NCI-H2081 treated with DMSO at 0.1 percent for 48 hours (cell line): ENCODE measurements at regions not wholly inside any gene's neighbourhood (a gene's known extent, or its start where the extent isn't known, plus 50 kb on each side); places are given as distances from the start of the nearest gene placed in this dataset.
"Not testable (repeated sequence)": the region's sequence is repeated elsewhere in the genome, so short reads cannot be mapped to it uniquely, and the experiment has no call there.

ENCODE experiments used
- DNase-seq: peaks from one replicate; lab custom pipeline; 2025; lab: John Stamatoyannopoulos, UW

GRCh38 chr9:104269996-104270963 lies 176.2 kb downstream of the SMC2 start:
- DNase-seq: no peak

- DNase-seq: no peak
These were observed 182.7 kb downstream of the SMC2 start for GRCh38 chr9:104276709-104277245.

GRCh38 chr9:104278929-104279496 lies 184.9 kb downstream of the SMC2 start:
- DNase-seq: no peak

GRCh38 chr9:104279535-104280177 lies 185.5 kb downstream of the SMC2 start:
- DNase-seq: no peak

GRCh38 chr9:104280178-104280560 lies 186.1 kb downstream of the SMC2 start:
- DNase-seq: no peak

- no peak for DNase-seq
These were observed 186.6 kb downstream of the SMC2 start for GRCh38 chr9:104280711-104281110.

GRCh38 chr9:104286187-104286586 lies 192.1 kb downstream of the SMC2 start:
- DNase-seq: no peak

GRCh38 chr9:104286799-104287198 lies 192.7 kb downstream of the SMC2 start:
- no peak for DNase-seq

GRCh38 chr9:104287253-104287878 lies 193.3 kb downstream of the SMC2 start:
- no peak for DNase-seq

- no peak for DNase-seq
These were observed 199.8 kb downstream of the SMC2 start for GRCh38 chr9:104293877-104294276.

- no peak for DNase-seq
These were observed 203.9 kb upstream of the OR13F1 start for GRCh38 chr9:104300124-104300523.

GRCh38 chr9:104301755-104302154 lies 202.3 kb upstream of the OR13F1 start:
- DNase-seq: no peak

GRCh38 chr9:104302775-104303174 lies 201.3 kb upstream of the OR13F1 start:
- no peak for DNase-seq

GRCh38 chr9:104304925-104305324 lies 199.1 kb upstream of the OR13F1 start:
- DNase-seq: no peak

- no peak for DNase-seq
These were observed 190.5 kb upstream of the OR13F1 start for GRCh38 chr9:104313396-104314110.

- DNase-seq: not testable (repeated sequence)
These were observed 187.7 kb upstream of the OR13F1 start for GRCh38 chr9:104316201-104317009.

- DNase-seq: no peak
These were observed 184.9 kb upstream of the OR13F1 start for GRCh38 chr9:104319198-104319597.

- no peak for DNase-seq
These were observed 184.4 kb upstream of the OR13F1 start for GRCh38 chr9:104319685-104320084.

- DNase-seq: no peak
These were observed 181.5 kb upstream of the OR13F1 start for GRCh38 chr9:104322596-104322995.

- DNase-seq: not testable (repeated sequence)
These were observed 179.9 kb upstream of the OR13F1 start for GRCh38 chr9:104323967-104324694.
